ENCODE measurements at regions not wholly inside any gene's neighbourhood (a gene's known extent, or its start where the extent isn't known, plus 50 kb on each side); places are given as distances from the start of the nearest gene placed in this dataset.

- no peak for TF ChIP-seq PHF8 (conservative IDR thresholded peaks at IDR 0.05; ENCODE audit: low read depth, low read length)
- no peak for TF ChIP-seq ZNF274 (IDR thresholded peaks at IDR 0.05; ENCODE audit: borderline replicate concordance, extremely low read depth, low read length)
- TF ChIP-seq CBX8 (IDR thresholded peaks at IDR 0.05; ENCODE audit: borderline replicate concordance, low read depth, low read length): no peak
- no peak for TF ChIP-seq BCL11A (IDR thresholded peaks at IDR 0.05; ENCODE audit: low read depth in 2 of 2, low read length in 2 of 2)
- TF ChIP-seq ATF2 (IDR thresholded peaks at IDR 0.05; ENCODE audit: low read length): no peak
- TF ChIP-seq JUND (IDR thresholded peaks at IDR 0.05; ENCODE audit: low read length): no peak
- no peak for TF ChIP-seq TAF7 (optimal IDR thresholded peaks at IDR 0.05; ENCODE audit: borderline replicate concordance, low read depth, low read length)
- no peak for TF ChIP-seq SUZ12 (IDR thresholded peaks at IDR 0.05; ENCODE audit: low read length)
- TF ChIP-seq CTBP2 (IDR thresholded peaks at IDR 0.05; ENCODE audit: borderline replicate concordance, insufficient read depth, insufficient read length, low read length): no peak
- CTCF ChIA-PET (ENCODE audit: partially characterized antibody): interaction anchor here (0.8 to 1.2 kb wide), 2 partner anchors 10 to 13 kb away, joined by 3 read pairs; no protein-coding TSS in a partner anchor
- Histone ChIP-seq H2AK5ac (ENCODE audit: low read depth, low read length) (no peak overlapping the region), H3K27ac (ENCODE audit: low read depth, low read length) (no peak overlapping the region), H3K36me3 (ENCODE audit: control insufficient read depth in 2 of 4, insufficient read depth in 4 of 4, low read length in 3 of 4) (no peaks in the 10 kb centered on the region), H3K9me3 (ENCODE audit: insufficient read depth in 2 of 2, low read depth in 1 of 2, low read length in 1 of 2) (no peaks in the 10 kb centered on the region; a peak in 1 of 4 replicates), H2BK20ac (ENCODE audit: low read length) (no peak overlapping the region), H3K9ac (replicated peaks in 1 of 4; ENCODE audit: extremely low read depth in 1 of 4, low read depth in 3 of 4, low read length in 3 of 4) (no peak overlapping the region), H3K23ac (ENCODE audit: insufficient read length) (no peak overlapping the region), H3K4me1 (replicated peaks in 1 of 4; ENCODE audit: control insufficient read depth in 3 of 4, insufficient read depth in 4 of 4, low read length in 3 of 4) (no peaks in the 10 kb centered on the region; a peak in 1 of 7 replicates), H3K18ac (ENCODE audit: extremely low read depth, low read length) (no peak overlapping the region), H4K91ac (replicated peaks; ENCODE audit: insufficient read length, low read length) (no peak overlapping the region), H3K79me1 (ENCODE audit: low read depth, low read length) (no peaks in the 10 kb centered on the region), H4K5ac (ENCODE audit: insufficient read length, low read depth, low read length) (no peak overlapping the region), H2BK5ac (ENCODE audit: low read depth, low read length) (no peak overlapping the region), H4K8ac (ENCODE audit: extremely low read depth, insufficient read depth, low read length) (no peak overlapping the region), H2BK120ac (replicated peaks; ENCODE audit: low read depth, low read length) (no peak overlapping the region), H2BK15ac (ENCODE audit: low read length) (no peak overlapping the region), H3K4ac (replicated peaks; ENCODE audit: insufficient read length, low read depth, low read length) (no peak overlapping the region), H3K79me2 (ENCODE audit: control insufficient read depth in 1 of 2, insufficient read depth in 2 of 2, low read length in 2 of 2) (no peaks in the 10 kb centered on the region), H2BK12ac (ENCODE audit: low read depth, low read length) (no peak overlapping the region), H4K20me1 (replicated peaks in 1 of 2; ENCODE audit: control insufficient read depth in 1 of 2, insufficient read depth in 2 of 2, low read length in 2 of 2) (no peaks in the 10 kb centered on the region), H3K4me2 (ENCODE audit: insufficient read depth in 1 of 2, low read depth in 2 of 2, low read length in 2 of 2) (no peak overlapping the region), H3K56ac (replicated peaks; ENCODE audit: insufficient read length, low read depth, low read length) (no peak overlapping the region), H3K4me3 (ENCODE audit: extremely low read depth in 1 of 4, insufficient read depth in 2 of 4, low read depth in 3 of 4, low read length in 4 of 4) (no peak overlapping the region), H3K14ac (ENCODE audit: insufficient read length) (no peak overlapping the region), H3K23me2 (ENCODE audit: low read depth, low read length) (no peaks in the 10 kb centered on the region; the same call in 1 of the 2 replicates), H3K27me3 (replicated peaks in 1 of 4; ENCODE audit: control insufficient read depth in 3 of 4, extremely low read depth in 1 of 4, insufficient read depth in 3 of 4, low read length in 3 of 4) (no peaks in the 10 kb centered on the region), H2AFZ (ENCODE audit: low read length) (no peak overlapping the region)
- 76% methylated on average over 3 of the region's 3 CpGs; no CpG with 5 or more reads in 1 of the 2 experiments for WGBS, 2 experiments (ENCODE audit: extremely low coverage in 1 of 2, insufficient coverage in 1 of 2, insufficient read length in 1 of 2, insufficient replicate concordance in 2 of 2, low coverage in 1 of 2, low lambda C conversion rate in 2 of 2, missing lambda C conversion rate in 1 of 2)
- no peak for DNase-seq (ENCODE audit: low read depth in 1 of 2, low spot score in 2 of 2)
- POLR2A ChIA-PET (ENCODE audit: partially characterized antibody): no interaction called here
- FAIRE-seq: no peak
Measured at GRCh38 chr3:117367861-117368260, 658.3 kb downstream of the TUSC7 start.
